ENCODE measurements at regions not wholly inside any gene's neighbourhood (a gene's known extent, or its start where the extent isn't known, plus 50 kb on each side); places are given as distances from the start of the nearest gene placed in this dataset.

DNA sequence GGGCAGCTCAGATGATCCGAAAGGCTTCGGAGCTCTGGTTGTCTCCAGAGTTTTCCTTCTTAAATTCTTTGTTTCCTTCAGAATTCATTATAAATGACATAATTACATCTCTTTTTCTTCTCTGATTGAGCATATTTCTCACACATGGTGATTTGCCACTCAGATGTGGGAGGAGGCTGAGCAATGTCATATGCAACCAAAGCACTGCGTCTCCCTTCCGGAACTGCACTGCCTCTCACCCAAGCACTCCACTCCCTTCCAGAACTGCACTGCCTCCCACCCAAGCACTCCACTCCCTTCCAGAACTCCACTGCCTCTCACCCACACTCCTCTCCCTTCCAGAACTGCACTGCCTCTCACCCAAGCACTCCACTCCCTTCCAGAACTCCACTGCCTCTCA lies 131.5 kb downstream of the SALL1 start:
- TF ChIP-seq, protein P1, sequence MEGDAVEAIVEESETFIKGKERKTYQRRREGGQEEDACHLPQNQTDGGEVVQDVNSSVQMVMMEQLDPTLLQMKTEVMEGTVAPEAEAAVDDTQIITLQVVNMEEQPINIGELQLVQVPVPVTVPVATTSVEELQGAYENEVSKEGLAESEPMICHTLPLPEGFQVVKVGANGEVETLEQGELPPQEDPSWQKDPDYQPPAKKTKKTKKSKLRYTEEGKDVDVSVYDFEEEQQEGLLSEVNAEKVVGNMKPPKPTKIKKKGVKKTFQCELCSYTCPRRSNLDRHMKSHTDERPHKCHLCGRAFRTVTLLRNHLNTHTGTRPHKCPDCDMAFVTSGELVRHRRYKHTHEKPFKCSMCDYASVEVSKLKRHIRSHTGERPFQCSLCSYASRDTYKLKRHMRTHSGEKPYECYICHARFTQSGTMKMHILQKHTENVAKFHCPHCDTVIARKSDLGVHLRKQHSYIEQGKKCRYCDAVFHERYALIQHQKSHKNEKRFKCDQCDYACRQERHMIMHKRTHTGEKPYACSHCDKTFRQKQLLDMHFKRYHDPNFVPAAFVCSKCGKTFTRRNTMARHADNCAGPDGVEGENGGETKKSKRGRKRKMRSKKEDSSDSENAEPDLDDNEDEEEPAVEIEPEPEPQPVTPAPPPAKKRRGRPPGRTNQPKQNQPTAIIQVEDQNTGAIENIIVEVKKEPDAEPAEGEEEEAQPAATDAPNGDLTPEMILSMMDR (conservative IDR thresholded peaks at IDR 0.05; ENCODE audit: low read depth, low read length) = no peak
- TF ChIP-seq, protein P2, sequence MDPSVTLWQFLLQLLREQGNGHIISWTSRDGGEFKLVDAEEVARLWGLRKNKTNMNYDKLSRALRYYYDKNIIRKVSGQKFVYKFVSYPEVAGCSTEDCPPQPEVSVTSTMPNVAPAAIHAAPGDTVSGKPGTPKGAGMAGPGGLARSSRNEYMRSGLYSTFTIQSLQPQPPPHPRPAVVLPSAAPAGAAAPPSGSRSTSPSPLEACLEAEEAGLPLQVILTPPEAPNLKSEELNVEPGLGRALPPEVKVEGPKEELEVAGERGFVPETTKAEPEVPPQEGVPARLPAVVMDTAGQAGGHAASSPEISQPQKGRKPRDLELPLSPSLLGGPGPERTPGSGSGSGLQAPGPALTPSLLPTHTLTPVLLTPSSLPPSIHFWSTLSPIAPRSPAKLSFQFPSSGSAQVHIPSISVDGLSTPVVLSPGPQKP (IDR thresholded peaks at IDR 0.05; ENCODE audit: borderline replicate concordance, low read depth, low read length) = no peak
- TF ChIP-seq POLR2A (IDR thresholded peaks at IDR 0.05; ENCODE audit: low read depth, low read length) (no peak), NFE2L2 (IDR thresholded peaks at IDR 0.05; ENCODE audit: low read depth, low read length) (no peak), FOS (IDR thresholded peaks at IDR 0.05; ENCODE audit: low read depth, low read length) (no peak), MXI1 (IDR thresholded peaks at IDR 0.05; ENCODE audit: borderline replicate concordance, low read depth, low read length) (no peak)

Measured in IMR-90 (cell line).